ENCODE measurements at regions not wholly inside any gene's neighbourhood (a gene's known extent, or its start where the extent isn't known, plus 50 kb on each side); places are given as distances from the start of the nearest gene placed in this dataset.

- DNase-seq (ENCODE audit: low read depth), result peak; percentile 33
- no peak overlapping the region for H3K4me3 ChIP-seq (replicated peaks; ENCODE audit: low read depth, low read length)
- TF ChIP-seq CTCF (IDR thresholded peaks at IDR 0.05; ENCODE audit: low read length, missing control alignments), result no peak
These were observed 546.5 kb upstream of the SEMA3D start for GRCh38 chr7:85733169-85733915.

- TF ChIP-seq CTCF (IDR thresholded peaks at IDR 0.05; ENCODE audit: low read length, missing control alignments), result no peak
- no peak overlapping the region for H3K4me3 ChIP-seq (replicated peaks; ENCODE audit: low read depth, low read length)
- peak; percentile 65 for DNase-seq (ENCODE audit: low read depth)
These were observed 543.2 kb upstream of the SEMA3D start for GRCh38 chr7:85730012-85730411.

- TF ChIP-seq CTCF (IDR thresholded peaks at IDR 0.05; ENCODE audit: low read length, missing control alignments), result no peak
- no peak for DNase-seq (ENCODE audit: low read depth)
These were observed 538.2 kb upstream of the SEMA3D start for GRCh38 chr7:85725026-85725425.

GRCh38 chr7:85719981-85720953 is 533.4 kb upstream of the SEMA3D start:
- TF ChIP-seq CTCF (IDR thresholded peaks at IDR 0.05; ENCODE audit: low read length, missing control alignments), result no peak
- H3K4me3 ChIP-seq (replicated peaks; ENCODE audit: low read depth, low read length), result no peak overlapping the region
- DNase-seq (ENCODE audit: low read depth), result peak; percentile 90

More at GRCh38 chr7:85725026-85725425, 538.2 kb upstream of the SEMA3D start:
- H3K4me3 ChIP-seq (replicated peaks; ENCODE audit: low read depth, low read length), result no peak overlapping the region

- H3K4me3 ChIP-seq (replicated peaks; ENCODE audit: low read depth, low read length), result no peak overlapping the region
- no peak for DNase-seq (ENCODE audit: low read depth)
- TF ChIP-seq CTCF (IDR thresholded peaks at IDR 0.05; ENCODE audit: low read length, missing control alignments), result no peak
These were observed 529.5 kb upstream of the SEMA3D start for GRCh38 chr7:85716353-85716752.

- no peak for DNase-seq (ENCODE audit: low read depth)
- no peak overlapping the region for H3K4me3 ChIP-seq (replicated peaks; ENCODE audit: low read depth, low read length)
- TF ChIP-seq CTCF (IDR thresholded peaks at IDR 0.05; ENCODE audit: low read length, missing control alignments), result no peak
These were observed 528.1 kb upstream of the SEMA3D start for GRCh38 chr7:85714951-85715350.
